Breast epithelium (tissue), 3 donors: ENCODE measurements at regions not wholly inside any gene's neighbourhood (a gene's known extent, or its start where the extent isn't known, plus 50 kb on each side); places are given as distances from the start of the nearest gene placed in this dataset.

Experiments used
- POLR2A ChIP-seq: fragments of 450-650 bp; IDR thresholded peaks from one replicate; pipeline ENCODE4 v1.6.1; 2016; ENCODE audit warnings: antibody characterized with exemption, mild to moderate bottlenecking, moderate library complexity
- TF ChIP-seq, protein P1 (sequence below), 3 donors: fragments of 450-650 bp; IDR thresholded peaks; one replicate each; pipeline ENCODE4 v1.5.1; 2016 to 2017; ENCODE audit warnings: antibody characterized with exemption in 3 of 3, mild to moderate bottlenecking in 3 of 3, moderate library complexity in 3 of 3

- TF ChIP-seq, protein P1, sequence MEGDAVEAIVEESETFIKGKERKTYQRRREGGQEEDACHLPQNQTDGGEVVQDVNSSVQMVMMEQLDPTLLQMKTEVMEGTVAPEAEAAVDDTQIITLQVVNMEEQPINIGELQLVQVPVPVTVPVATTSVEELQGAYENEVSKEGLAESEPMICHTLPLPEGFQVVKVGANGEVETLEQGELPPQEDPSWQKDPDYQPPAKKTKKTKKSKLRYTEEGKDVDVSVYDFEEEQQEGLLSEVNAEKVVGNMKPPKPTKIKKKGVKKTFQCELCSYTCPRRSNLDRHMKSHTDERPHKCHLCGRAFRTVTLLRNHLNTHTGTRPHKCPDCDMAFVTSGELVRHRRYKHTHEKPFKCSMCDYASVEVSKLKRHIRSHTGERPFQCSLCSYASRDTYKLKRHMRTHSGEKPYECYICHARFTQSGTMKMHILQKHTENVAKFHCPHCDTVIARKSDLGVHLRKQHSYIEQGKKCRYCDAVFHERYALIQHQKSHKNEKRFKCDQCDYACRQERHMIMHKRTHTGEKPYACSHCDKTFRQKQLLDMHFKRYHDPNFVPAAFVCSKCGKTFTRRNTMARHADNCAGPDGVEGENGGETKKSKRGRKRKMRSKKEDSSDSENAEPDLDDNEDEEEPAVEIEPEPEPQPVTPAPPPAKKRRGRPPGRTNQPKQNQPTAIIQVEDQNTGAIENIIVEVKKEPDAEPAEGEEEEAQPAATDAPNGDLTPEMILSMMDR (IDR thresholded peaks at IDR 0.05) = no peak
- TF ChIP-seq POLR2A = no peak
Observed at GRCh38 chr6:169097381-169097959, 156.2 kb downstream of the THBS2 start.
